ENCODE measurements at regions not wholly inside any gene's neighbourhood (a gene's known extent, or its start where the extent isn't known, plus 50 kb on each side); places are given as distances from the start of the nearest gene placed in this dataset.

Small RNAs in the stretch of these regions (small RNA-seq; reads per million reads assigned to genes)
- 0 reads per million in 2 experiments for gene RF00019
- gene RNA5SP318: 0 to 0.10 reads per million in 2 experiments
- gene SNRPEP8: 0 reads per million in 2 experiments

All from SK-MEL-5 (cell line).